ENCODE measurements at regions not wholly inside any gene's neighbourhood (a gene's known extent, or its start where the extent isn't known, plus 50 kb on each side); places are given as distances from the start of the nearest gene placed in this dataset.

DNA sequence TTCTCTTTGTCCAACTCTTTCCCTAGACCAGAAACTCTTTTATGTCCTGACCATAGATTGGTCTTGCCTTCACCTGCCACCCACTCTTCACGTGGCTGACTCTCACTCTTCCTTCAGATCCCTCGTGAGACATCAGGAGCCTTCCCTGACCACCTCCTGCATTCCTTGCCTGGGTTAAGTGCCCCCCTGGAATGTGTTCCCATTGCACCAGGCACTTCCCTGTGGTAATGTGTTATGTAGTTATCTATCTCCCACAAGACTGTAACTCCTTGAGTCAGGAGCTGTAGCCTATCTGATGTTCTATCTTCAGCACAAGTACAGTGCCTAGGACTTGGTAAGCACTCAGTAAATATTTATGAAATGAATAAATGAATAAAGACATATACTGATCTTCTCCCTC is 111.2 kb upstream of the CTTNBP2NL start (continued):
- TF ChIP-seq, protein P1, sequence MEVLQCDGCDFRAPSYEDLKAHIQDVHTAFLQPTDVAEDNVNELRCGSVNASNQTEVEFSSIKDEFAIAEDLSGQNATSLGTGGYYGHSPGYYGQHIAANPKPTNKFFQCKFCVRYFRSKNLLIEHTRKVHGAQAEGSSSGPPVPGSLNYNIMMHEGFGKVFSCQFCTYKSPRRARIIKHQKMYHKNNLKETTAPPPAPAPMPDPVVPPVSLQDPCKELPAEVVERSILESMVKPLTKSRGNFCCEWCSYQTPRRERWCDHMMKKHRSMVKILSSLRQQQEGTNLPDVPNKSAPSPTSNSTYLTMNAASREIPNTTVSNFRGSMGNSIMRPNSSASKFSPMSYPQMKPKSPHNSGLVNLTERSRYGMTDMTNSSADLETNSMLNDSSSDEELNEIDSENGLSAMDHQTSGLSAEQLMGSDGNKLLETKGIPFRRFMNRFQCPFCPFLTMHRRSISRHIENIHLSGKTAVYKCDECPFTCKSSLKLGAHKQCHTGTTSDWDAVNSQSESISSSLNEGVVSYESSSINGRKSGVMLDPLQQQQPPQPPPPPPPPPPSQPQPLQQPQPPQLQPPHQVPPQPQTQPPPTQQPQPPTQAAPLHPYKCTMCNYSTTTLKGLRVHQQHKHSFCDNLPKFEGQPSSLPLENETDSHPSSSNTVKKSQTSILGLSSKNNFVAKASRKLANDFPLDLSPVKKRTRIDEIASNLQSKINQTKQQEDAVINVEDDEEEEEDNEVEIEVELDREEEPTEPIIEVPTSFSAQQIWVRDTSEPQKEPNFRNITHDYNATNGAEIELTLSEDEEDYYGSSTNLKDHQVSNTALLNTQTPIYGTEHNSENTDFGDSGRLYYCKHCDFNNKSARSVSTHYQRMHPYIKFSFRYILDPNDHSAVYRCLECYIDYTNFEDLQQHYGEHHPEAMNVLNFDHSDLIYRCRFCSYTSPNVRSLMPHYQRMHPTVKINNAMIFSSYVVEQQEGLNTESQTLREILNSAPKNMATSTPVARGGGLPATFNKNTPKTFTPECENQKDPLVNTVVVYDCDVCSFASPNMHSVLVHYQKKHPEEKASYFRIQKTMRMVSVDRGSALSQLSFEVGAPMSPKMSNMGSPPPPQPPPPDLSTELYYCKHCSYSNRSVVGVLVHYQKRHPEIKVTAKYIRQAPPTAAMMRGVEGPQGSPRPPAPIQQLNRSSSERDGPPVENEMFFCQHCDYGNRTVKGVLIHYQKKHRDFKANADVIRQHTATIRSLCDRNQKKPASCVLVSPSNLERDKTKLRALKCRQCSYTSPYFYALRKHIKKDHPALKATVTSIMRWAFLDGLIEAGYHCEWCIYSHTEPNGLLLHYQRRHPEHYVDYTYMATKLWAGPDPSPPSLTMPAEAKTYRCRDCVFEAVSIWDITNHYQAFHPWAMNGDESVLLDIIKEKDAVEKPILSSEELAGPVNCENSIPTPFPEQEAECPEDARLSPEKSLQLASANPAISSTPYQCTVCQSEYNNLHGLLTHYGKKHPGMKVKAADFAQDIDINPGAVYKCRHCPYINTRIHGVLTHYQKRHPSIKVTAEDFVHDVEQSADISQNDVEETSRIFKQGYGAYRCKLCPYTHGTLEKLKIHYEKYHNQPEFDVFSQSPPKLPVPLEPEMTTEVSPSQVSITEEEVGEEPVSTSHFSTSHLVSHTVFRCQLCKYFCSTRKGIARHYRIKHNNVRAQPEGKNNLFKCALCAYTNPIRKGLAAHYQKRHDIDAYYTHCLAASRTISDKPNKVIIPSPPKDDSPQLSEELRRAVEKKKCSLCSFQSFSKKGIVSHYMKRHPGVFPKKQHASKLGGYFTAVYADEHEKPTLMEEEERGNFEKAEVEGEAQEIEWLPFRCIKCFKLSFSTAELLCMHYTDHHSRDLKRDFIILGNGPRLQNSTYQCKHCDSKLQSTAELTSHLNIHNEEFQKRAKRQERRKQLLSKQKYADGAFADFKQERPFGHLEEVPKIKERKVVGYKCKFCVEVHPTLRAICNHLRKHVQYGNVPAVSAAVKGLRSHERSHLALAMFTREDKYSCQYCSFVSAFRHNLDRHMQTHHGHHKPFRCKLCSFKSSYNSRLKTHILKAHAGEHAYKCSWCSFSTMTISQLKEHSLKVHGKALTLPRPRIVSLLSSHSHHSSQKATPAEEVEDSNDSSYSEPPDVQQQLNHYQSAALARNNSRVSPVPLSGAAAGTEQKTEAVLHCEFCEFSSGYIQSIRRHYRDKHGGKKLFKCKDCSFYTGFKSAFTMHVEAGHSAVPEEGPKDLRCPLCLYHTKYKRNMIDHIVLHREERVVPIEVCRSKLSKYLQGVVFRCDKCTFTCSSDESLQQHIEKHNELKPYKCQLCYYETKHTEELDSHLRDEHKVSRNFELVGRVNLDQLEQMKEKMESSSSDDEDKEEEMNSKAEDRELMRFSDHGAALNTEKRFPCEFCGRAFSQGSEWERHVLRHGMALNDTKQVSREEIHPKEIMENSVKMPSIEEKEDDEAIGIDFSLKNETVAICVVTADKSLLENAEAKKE (CRISPR knock-in tag; IDR thresholded peaks at IDR 0.05), result no peak

DNA sequence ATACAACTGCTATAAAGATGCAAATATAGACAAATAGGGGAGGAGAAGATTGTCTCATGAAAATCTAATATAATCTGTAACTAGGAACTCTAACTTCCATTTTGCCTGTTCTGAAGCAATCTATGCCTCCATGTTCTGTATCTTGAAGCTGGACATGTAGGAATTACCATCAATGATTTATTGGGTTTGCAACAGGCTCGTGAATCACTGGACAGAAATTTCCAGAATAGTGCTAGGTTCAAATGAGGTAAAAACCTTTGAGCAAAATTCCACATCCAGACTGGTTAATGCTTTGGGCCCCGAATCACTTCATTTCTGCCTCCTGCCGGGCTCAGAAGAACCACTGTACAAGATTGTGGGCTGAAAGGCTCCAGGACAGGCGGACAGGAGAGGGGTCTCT is 110.7 kb upstream of the CTTNBP2NL start:
- Mint-ChIP-seq H3K4me3 (no peak overlapping the region), H3K27ac (no peak overlapping the region), H3K27me3 (ENCODE audit: insufficient read depth, low read depth, poor library complexity) (peaks cover 2% of the 10 kb centered on the region), H3K4me1 (no peaks in the 10 kb centered on the region), H3K36me3 (ENCODE audit: low read depth) (no peaks in the 10 kb centered on the region), H3K9me3 (peaks cover 3% of the 10 kb centered on the region; the same call in 1 of the 3 replicates)
- Histone ChIP-seq H3K27ac (ENCODE audit: low read depth) (no peak overlapping the region), H4K20me1 (replicated peaks; ENCODE audit: insufficient read depth) (no peaks in the 10 kb centered on the region), H3K4me2 (no peak overlapping the region), H3F3A (replicated peaks; ENCODE audit: low read depth) (no peaks in the 10 kb centered on the region), H3K27me3 (ENCODE audit: insufficient read depth) (no peaks in the 10 kb centered on the region), H3K9me2 (ENCODE audit: insufficient read depth) (no peaks in the 10 kb centered on the region; the same call in 1 of the 2 replicates), H3K36me3 (ENCODE audit: insufficient read depth) (no peaks in the 10 kb centered on the region), H3K4me3 (no peak overlapping the region), H3K79me2 (replicated peaks; ENCODE audit: insufficient read depth) (no peaks in the 10 kb centered on the region), H2AFZ (no peak overlapping the region), H3K4me1 (ENCODE audit: insufficient read depth) (no peaks in the 10 kb centered on the region)
- no peak for DNase-seq (ENCODE audit: low spot score)
- no peak for ATAC-seq
- TF ChIP-seq EZH2 (IDR thresholded peaks at IDR 0.05; ENCODE audit: low read depth, unreplicated experiment) (no peak), NANOG (IDR thresholded peaks at IDR 0.05; ENCODE audit: borderline replicate concordance) (no peak), ZNF331 (CRISPR knock-in tag; IDR thresholded peaks at IDR 0.05; ENCODE audit: low read depth) (no peak), ZNF114 (CRISPR knock-in tag; IDR thresholded peaks at IDR 0.05) (no peak), JUNB (IDR thresholded peaks at IDR 0.05; ENCODE audit: unreplicated experiment) (no peak), CREB1 (CRISPR knock-in tag; IDR thresholded peaks at IDR 0.05; ENCODE audit: low read depth) (no peak)
- TF ChIP-seq, protein P1 (CRISPR knock-in tag; IDR thresholded peaks at IDR 0.05), result no peak
- TF ChIP-seq, protein P2, sequence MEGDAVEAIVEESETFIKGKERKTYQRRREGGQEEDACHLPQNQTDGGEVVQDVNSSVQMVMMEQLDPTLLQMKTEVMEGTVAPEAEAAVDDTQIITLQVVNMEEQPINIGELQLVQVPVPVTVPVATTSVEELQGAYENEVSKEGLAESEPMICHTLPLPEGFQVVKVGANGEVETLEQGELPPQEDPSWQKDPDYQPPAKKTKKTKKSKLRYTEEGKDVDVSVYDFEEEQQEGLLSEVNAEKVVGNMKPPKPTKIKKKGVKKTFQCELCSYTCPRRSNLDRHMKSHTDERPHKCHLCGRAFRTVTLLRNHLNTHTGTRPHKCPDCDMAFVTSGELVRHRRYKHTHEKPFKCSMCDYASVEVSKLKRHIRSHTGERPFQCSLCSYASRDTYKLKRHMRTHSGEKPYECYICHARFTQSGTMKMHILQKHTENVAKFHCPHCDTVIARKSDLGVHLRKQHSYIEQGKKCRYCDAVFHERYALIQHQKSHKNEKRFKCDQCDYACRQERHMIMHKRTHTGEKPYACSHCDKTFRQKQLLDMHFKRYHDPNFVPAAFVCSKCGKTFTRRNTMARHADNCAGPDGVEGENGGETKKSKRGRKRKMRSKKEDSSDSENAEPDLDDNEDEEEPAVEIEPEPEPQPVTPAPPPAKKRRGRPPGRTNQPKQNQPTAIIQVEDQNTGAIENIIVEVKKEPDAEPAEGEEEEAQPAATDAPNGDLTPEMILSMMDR (conservative IDR thresholded peaks at IDR 0.05; ENCODE audit: low read depth in 2 of 2), result no peak
